ENCODE measurements at regions not wholly inside any gene's neighbourhood (a gene's known extent, or its start where the extent isn't known, plus 50 kb on each side); places are given as distances from the start of the nearest gene placed in this dataset.

DNA sequence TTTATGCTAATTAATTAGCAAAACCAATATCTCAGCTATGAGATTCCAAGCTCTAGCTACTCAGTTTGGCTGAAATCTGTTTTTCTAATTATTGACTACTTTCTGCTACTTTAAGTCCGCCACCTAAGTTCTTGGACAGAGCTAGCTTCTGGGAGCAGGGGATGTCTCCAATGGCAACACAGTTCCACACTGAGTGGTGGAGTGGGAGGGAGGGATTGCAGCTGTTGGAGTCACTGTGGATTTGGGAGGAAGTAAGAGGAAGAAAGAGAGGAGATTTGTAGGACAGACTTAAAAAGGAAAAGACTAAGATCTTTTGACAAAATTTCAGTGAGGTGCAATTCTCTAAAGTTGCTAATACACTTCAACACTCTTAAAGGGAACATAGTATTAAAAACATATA, 450.8 kb downstream of the NFIB start:
- TF ChIP-seq YY1 (IDR thresholded peaks at IDR 0.05) (no peak), HNF4A (conservative IDR thresholded peaks at IDR 0.05) (no peak)
- DNase-seq (ENCODE audit: low spot score): no peak
- Histone ChIP-seq H3K27me3 (ENCODE audit: control insufficient read depth in 4 of 4, insufficient read depth in 4 of 4, low read length in 3 of 4) (no peaks in the 10 kb centered on the region), H3K36me3 (ENCODE audit: control insufficient read depth in 4 of 4, insufficient read depth in 3 of 4, low read depth in 1 of 4, low read length in 3 of 4) (no peaks in the 10 kb centered on the region), H3K4me1 (ENCODE audit: control insufficient read depth in 4 of 4, insufficient read depth in 4 of 4, low read length in 3 of 4) (no peaks in the 10 kb centered on the region), H3K9me3 (ENCODE audit: control insufficient read depth in 4 of 4, low read length in 3 of 4) (no peaks in the 10 kb centered on the region), H3K27ac (ENCODE audit: low read depth in 1 of 2, low read length in 2 of 2) (no peak overlapping the region), H3K9ac (ENCODE audit: low read depth in 1 of 2, low read length in 2 of 2) (no peak overlapping the region), H3K4me3 (ENCODE audit: low read depth in 1 of 3, low read length in 3 of 3) (no peak overlapping the region)
- 66% methylated on average over 1 of the region's 1 CpG for WGBS

DNA sequence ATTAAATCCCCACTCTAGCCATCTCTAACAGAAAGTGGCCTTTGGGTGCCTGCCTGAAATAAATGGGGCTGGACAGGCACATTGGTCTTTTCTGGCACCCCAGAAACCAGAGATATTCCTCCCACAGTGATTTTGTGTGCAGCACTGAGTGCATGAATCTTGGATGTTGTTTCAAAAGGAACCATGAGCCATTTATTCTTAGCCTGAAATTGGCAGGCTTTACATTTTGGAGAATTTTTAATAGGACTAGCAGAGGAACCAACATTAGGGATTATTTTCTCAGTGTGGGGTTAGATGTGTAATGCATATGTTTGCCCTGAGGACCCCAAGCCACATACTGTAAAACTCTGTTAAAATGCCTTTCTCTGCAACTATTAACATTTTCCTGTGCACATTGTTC, 451.3 kb downstream of the NFIB start:
- no peak overlapping the region for H3K4me3 ChIP-seq (ENCODE audit: low read depth in 1 of 3, low read length in 3 of 3)
- no peak overlapping the region for H3K27ac ChIP-seq (ENCODE audit: low read depth in 1 of 2, low read length in 2 of 2)
- no peaks in the 10 kb centered on the region for H3K36me3 ChIP-seq (ENCODE audit: control insufficient read depth in 4 of 4, insufficient read depth in 3 of 4, low read depth in 1 of 4, low read length in 3 of 4)
- H3K9me3 ChIP-seq (ENCODE audit: control insufficient read depth in 4 of 4, low read length in 3 of 4): no peaks in the 10 kb centered on the region
- no peak overlapping the region for H3K9ac ChIP-seq (ENCODE audit: low read depth in 1 of 2, low read length in 2 of 2)
- H3K4me1 ChIP-seq (ENCODE audit: control insufficient read depth in 4 of 4, insufficient read depth in 4 of 4, low read length in 3 of 4): no peaks in the 10 kb centered on the region
- DNase-seq (ENCODE audit: low spot score): no peak
- TF ChIP-seq, protein P1, sequence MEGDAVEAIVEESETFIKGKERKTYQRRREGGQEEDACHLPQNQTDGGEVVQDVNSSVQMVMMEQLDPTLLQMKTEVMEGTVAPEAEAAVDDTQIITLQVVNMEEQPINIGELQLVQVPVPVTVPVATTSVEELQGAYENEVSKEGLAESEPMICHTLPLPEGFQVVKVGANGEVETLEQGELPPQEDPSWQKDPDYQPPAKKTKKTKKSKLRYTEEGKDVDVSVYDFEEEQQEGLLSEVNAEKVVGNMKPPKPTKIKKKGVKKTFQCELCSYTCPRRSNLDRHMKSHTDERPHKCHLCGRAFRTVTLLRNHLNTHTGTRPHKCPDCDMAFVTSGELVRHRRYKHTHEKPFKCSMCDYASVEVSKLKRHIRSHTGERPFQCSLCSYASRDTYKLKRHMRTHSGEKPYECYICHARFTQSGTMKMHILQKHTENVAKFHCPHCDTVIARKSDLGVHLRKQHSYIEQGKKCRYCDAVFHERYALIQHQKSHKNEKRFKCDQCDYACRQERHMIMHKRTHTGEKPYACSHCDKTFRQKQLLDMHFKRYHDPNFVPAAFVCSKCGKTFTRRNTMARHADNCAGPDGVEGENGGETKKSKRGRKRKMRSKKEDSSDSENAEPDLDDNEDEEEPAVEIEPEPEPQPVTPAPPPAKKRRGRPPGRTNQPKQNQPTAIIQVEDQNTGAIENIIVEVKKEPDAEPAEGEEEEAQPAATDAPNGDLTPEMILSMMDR (IDR thresholded peaks at IDR 0.05; ENCODE audit: low read depth, low read length, missing input control): no peak
- TF ChIP-seq GABPA (IDR thresholded peaks at IDR 0.05 in 1 of 2, conservative IDR thresholded peaks at IDR 0.05 in 1 of 2): no peak
- no peak for TF ChIP-seq SP1 (IDR thresholded peaks at IDR 0.05)
- no peak for TF ChIP-seq HNF4G (IDR thresholded peaks at IDR 0.05)
- TF ChIP-seq, protein P2, sequence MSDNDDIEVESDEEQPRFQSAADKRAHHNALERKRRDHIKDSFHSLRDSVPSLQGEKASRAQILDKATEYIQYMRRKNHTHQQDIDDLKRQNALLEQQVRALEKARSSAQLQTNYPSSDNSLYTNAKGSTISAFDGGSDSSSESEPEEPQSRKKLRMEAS (IDR thresholded peaks at IDR 0.05): no peak
- TF ChIP-seq EGR1 (IDR thresholded peaks at IDR 0.05; ENCODE audit: low read depth in 2 of 2): no peak
- no peak for TF ChIP-seq NR2F2 (IDR thresholded peaks at IDR 0.05)
- no peaks in the 10 kb centered on the region for H3K27me3 ChIP-seq (ENCODE audit: control insufficient read depth in 4 of 4, insufficient read depth in 4 of 4, low read length in 3 of 4)

DNA sequence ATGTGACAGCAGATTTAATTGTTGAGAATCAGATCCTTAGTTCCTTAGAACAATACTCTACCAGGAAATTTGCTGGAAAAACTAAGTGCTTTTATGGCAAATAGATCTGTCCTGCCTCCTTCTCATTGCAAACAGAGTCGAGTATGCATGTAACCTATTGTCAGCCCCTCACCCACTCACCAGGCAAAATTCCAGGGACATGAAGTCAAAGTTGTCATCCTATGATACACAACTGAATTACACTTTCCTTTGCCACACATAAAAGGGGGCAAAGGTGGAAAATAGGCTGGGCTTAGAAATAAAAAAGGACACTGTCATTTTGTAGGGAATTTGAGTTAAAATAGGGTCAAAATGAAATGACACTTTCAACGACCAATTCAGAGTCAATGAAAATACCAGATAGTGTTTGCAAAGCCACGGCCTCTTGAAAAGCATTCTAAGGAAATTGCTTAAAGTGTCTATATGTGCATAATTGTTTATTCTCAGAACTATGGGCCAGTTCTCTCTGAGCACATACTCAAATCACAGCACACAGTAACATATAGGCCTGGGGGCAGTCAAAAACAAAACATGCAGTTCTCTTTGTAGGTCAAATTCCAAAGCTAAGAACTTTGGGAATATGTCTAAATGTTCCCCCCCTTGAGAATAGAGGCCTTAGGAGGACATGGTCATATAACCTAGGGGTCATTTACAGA, 452.8 kb downstream of the NFIB start:
- Histone ChIP-seq H3K36me3 (ENCODE audit: control insufficient read depth in 4 of 4, insufficient read depth in 3 of 4, low read depth in 1 of 4, low read length in 3 of 4) (no peaks in the 10 kb centered on the region), H3K9ac (ENCODE audit: low read depth in 1 of 2, low read length in 2 of 2) (no peak overlapping the region), H3K4me1 (ENCODE audit: control insufficient read depth in 4 of 4, insufficient read depth in 4 of 4, low read length in 3 of 4) (no peaks in the 10 kb centered on the region), H3K27ac (ENCODE audit: low read depth in 1 of 2, low read length in 2 of 2) (no peak overlapping the region), H3K9me3 (ENCODE audit: control insufficient read depth in 4 of 4, low read length in 3 of 4) (no peaks in the 10 kb centered on the region), H3K4me3 (ENCODE audit: low read depth in 1 of 3, low read length in 3 of 3) (no peak overlapping the region), H3K27me3 (ENCODE audit: control insufficient read depth in 4 of 4, insufficient read depth in 4 of 4, low read length in 3 of 4) (no peaks in the 10 kb centered on the region)
- DNase-seq (ENCODE audit: low spot score): no peak
- TF ChIP-seq, protein P3, sequence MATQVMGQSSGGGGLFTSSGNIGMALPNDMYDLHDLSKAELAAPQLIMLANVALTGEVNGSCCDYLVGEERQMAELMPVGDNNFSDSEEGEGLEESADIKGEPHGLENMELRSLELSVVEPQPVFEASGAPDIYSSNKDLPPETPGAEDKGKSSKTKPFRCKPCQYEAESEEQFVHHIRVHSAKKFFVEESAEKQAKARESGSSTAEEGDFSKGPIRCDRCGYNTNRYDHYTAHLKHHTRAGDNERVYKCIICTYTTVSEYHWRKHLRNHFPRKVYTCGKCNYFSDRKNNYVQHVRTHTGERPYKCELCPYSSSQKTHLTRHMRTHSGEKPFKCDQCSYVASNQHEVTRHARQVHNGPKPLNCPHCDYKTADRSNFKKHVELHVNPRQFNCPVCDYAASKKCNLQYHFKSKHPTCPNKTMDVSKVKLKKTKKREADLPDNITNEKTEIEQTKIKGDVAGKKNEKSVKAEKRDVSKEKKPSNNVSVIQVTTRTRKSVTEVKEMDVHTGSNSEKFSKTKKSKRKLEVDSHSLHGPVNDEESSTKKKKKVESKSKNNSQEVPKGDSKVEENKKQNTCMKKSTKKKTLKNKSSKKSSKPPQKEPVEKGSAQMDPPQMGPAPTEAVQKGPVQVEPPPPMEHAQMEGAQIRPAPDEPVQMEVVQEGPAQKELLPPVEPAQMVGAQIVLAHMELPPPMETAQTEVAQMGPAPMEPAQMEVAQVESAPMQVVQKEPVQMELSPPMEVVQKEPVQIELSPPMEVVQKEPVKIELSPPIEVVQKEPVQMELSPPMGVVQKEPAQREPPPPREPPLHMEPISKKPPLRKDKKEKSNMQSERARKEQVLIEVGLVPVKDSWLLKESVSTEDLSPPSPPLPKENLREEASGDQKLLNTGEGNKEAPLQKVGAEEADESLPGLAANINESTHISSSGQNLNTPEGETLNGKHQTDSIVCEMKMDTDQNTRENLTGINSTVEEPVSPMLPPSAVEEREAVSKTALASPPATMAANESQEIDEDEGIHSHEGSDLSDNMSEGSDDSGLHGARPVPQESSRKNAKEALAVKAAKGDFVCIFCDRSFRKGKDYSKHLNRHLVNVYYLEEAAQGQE (IDR thresholded peaks at IDR 0.05): no peak
- TF ChIP-seq FOXA2 (IDR thresholded peaks at IDR 0.05) (no peak), RAD21 (IDR thresholded peaks at IDR 0.05) (no peak), EGR1 (IDR thresholded peaks at IDR 0.05; ENCODE audit: low read depth in 2 of 2) (no peak), TAF1 (conservative IDR thresholded peaks at IDR 0.05) (no peak), HNF4G (IDR thresholded peaks at IDR 0.05) (no peak)
- TF ChIP-seq, protein P1 (IDR thresholded peaks at IDR 0.05; ENCODE audit: low read depth, low read length, missing input control): no peak
- 56% methylated on average over 3 of the region's 3 CpGs for WGBS
